GM23338 (cell line): ENCODE measurements at regions not wholly inside any gene's neighbourhood (a gene's known extent, or its start where the extent isn't known, plus 50 kb on each side); places are given as distances from the start of the nearest gene placed in this dataset.
A peak's percentile ranks its signal among the peaks of the same experiment; 100 is the strongest.

Experiments
- ATAC-seq: fragments of 200-7000 bp; cut with Tn5 transposase; 3 replicates; pipeline ENCODE4 v1.9.1; 2020
- DNase-seq: peaks from one replicate; pipeline ENCODE4 v3.0.0-alpha.2; 2015; ENCODE audit warnings: low spot score
- H2AFZ ChIP-seq: fragments of 200-600 bp; sonication (generic); 2 replicates; pipeline ENCODE4 v1.8.0; 2016; ENCODE audit warnings: antibody characterized with exemption, mild to moderate bottlenecking, moderate library complexity
- H3F3A ChIP-seq: fragments of 200-600 bp; sonication (generic); replicated peaks from 2 replicates; pipeline ENCODE4 v1.8.0; 2017; ENCODE audit warnings: antibody characterized with exemption, mixed run types, low read depth
- H3K27ac ChIP-seq: fragments of 200-600 bp; sonication (generic); 2 replicates; pipeline ENCODE4 v1.6.1; 2016; ENCODE audit warnings: low read depth
- H3K27me3 ChIP-seq: fragments of 200-600 bp; sonication (generic); 2 replicates; pipeline ENCODE4 v1.8.0; 2016; ENCODE audit warnings: mild to moderate bottlenecking, mixed run types, moderate library complexity; ENCODE audit not compliant: insufficient read depth
- H3K36me3 ChIP-seq: fragments of 200-600 bp; sonication (generic); 2 replicates; pipeline ENCODE4 v1.8.0; 2016; ENCODE audit warnings: mild to moderate bottlenecking; ENCODE audit not compliant: insufficient read depth
- H3K4me1 ChIP-seq: fragments of 200-600 bp; sonication (generic); 2 replicates; pipeline ENCODE4 v1.8.0; 2016; ENCODE audit warnings: mild to moderate bottlenecking, moderate library complexity; ENCODE audit not compliant: insufficient read depth
- H3K4me2 ChIP-seq: fragments of 200-600 bp; sonication (generic); 2 replicates; pipeline ENCODE4 v1.7.1; 2017; ENCODE audit warnings: mixed run types
- H3K4me3 ChIP-seq: fragments of 200-600 bp; sonication (generic); 2 replicates; pipeline ENCODE4 v1.6.1; 2016; ENCODE audit warnings: mixed run types
- H3K79me2 ChIP-seq: fragments of 200-600 bp; sonication (generic); replicated peaks from 2 replicates; pipeline ENCODE4 v1.8.0; 2017; ENCODE audit warnings: mild to moderate bottlenecking; ENCODE audit not compliant: insufficient read depth
- H3K9me2 ChIP-seq: fragments of 200-600 bp; sonication (generic); 2 replicates; pipeline ENCODE4 v1.8.0; 2017; ENCODE audit not compliant: insufficient read depth
- H4K20me1 ChIP-seq: fragments of 200-600 bp; sonication (generic); replicated peaks from 2 replicates; pipeline ENCODE4 v1.8.0; 2017; ENCODE audit warnings: mild to moderate bottlenecking; ENCODE audit not compliant: insufficient read depth
- H3K27ac Mint-ChIP-seq: 2 replicates; pipeline ENCODE4 v1.8.0; 2020; ENCODE audit warnings: inconsistent platforms, mild to moderate bottlenecking, moderate library complexity, mixed read lengths
- H3K27me3 Mint-ChIP-seq: 3 replicates; pipeline ENCODE4 v1.8.0; 2022; ENCODE audit warnings: low read depth, mild to moderate bottlenecking, moderate library complexity, mixed read lengths, inconsistent platforms; ENCODE audit not compliant: insufficient read depth, poor library complexity
- H3K36me3 Mint-ChIP-seq: 3 replicates; pipeline ENCODE4 v1.8.0; 2021; ENCODE audit warnings: low read depth, mild to moderate bottlenecking, inconsistent platforms, moderate library complexity, mixed read lengths
- H3K4me1 Mint-ChIP-seq: 3 replicates; pipeline ENCODE4 v1.8.0; 2020; ENCODE audit warnings: mild to moderate bottlenecking, inconsistent platforms, mixed read lengths
- H3K4me3 Mint-ChIP-seq: 3 replicates; pipeline ENCODE4 v1.8.0; 2021; ENCODE audit warnings: moderate library complexity, mild to moderate bottlenecking, inconsistent platforms, mixed read lengths
- H3K9me3 Mint-ChIP-seq: 3 replicates; pipeline ENCODE4 v1.8.0; 2020; ENCODE audit warnings: moderate library complexity, mild to moderate bottlenecking, inconsistent platforms, mixed read lengths
- CREB1 ChIP-seq: fragments of 250-450 bp; sonication (Bioruptor Pico); IDR thresholded peaks from 2 replicates; pipeline ENCODE4 v1.5.0; 2020; ENCODE audit warnings: low read depth, mild to moderate bottlenecking, moderate library complexity
- EZH2 ChIP-seq: fragments of 200-600 bp; sonication (generic); IDR thresholded peaks from one replicate; pipeline ENCODE4 v1.8.0; 2017; ENCODE audit warnings: antibody characterized with exemption, mild to moderate bottlenecking, low read depth; ENCODE audit not compliant: unreplicated experiment
- EZH2phosphoT487 ChIP-seq: fragments of 200-600 bp; sonication (generic); IDR thresholded peaks from one replicate; pipeline ENCODE4 v1.8.1; 2018; ENCODE audit warnings: antibody characterized with exemption; ENCODE audit not compliant: unreplicated experiment
- JUNB ChIP-seq: IDR thresholded peaks from one replicate; pipeline ENCODE4 v1.6.1; 2016; ENCODE audit warnings: antibody characterized with exemption; ENCODE audit not compliant: unreplicated experiment
- NANOG ChIP-seq: IDR thresholded peaks from 2 replicates; pipeline ENCODE4 v1.6.1; 2016; ENCODE audit warnings: antibody characterized with exemption, borderline replicate concordance
- POLR2AphosphoS5 ChIP-seq: IDR thresholded peaks from 2 replicates; pipeline ENCODE4 v1.6.1; 2016; ENCODE audit warnings: antibody characterized with exemption, low read depth
- STAT1 ChIP-seq: IDR thresholded peaks from one replicate; pipeline ENCODE4 v1.6.1; 2016; ENCODE audit warnings: antibody characterized with exemption; ENCODE audit not compliant: unreplicated experiment
- ZNF114 ChIP-seq: fragments of 250-450 bp; sonication (Bioruptor Pico); IDR thresholded peaks from 2 replicates; pipeline ENCODE4 v1.5.0; 2020; ENCODE audit warnings: mild to moderate bottlenecking, moderate library complexity
- ZNF331 ChIP-seq: fragments of 250-450 bp; sonication (Bioruptor Pico); IDR thresholded peaks from 2 replicates; pipeline ENCODE4 v1.5.0; 2020; ENCODE audit warnings: low read depth, mild to moderate bottlenecking, moderate library complexity
- TF ChIP-seq, protein P1 (sequence below), 2 experiments: fragments of 200-600 bp in 1 of 2; sonication (generic) in 1 of 2; conservative IDR thresholded peaks; 2 replicates each; pipeline versions ENCODE4 v1.5.1 to v1.6.1; 2016 to 2017; ENCODE audit warnings: antibody characterized with exemption in 2 of 2, low read depth in 2 of 2, mild to moderate bottlenecking in 2 of 2, moderate library complexity in 1 of 2
- TF ChIP-seq, protein P2 (sequence below): fragments of 250-450 bp; sonication (Bioruptor Pico); IDR thresholded peaks from 2 replicates; pipeline ENCODE4 v1.5.0; 2020; ENCODE audit warnings: mild to moderate bottlenecking, moderate library complexity
- TF ChIP-seq, protein P3 (sequence below): IDR thresholded peaks from 2 replicates; pipeline ENCODE4 v1.6.1; 2016; ENCODE audit warnings: antibody characterized with exemption
- TF ChIP-seq, protein P4 (sequence below): IDR thresholded peaks from one replicate; pipeline ENCODE4 v1.6.1; 2018; ENCODE audit warnings: antibody characterized with exemption; ENCODE audit not compliant: unreplicated experiment

DNA sequence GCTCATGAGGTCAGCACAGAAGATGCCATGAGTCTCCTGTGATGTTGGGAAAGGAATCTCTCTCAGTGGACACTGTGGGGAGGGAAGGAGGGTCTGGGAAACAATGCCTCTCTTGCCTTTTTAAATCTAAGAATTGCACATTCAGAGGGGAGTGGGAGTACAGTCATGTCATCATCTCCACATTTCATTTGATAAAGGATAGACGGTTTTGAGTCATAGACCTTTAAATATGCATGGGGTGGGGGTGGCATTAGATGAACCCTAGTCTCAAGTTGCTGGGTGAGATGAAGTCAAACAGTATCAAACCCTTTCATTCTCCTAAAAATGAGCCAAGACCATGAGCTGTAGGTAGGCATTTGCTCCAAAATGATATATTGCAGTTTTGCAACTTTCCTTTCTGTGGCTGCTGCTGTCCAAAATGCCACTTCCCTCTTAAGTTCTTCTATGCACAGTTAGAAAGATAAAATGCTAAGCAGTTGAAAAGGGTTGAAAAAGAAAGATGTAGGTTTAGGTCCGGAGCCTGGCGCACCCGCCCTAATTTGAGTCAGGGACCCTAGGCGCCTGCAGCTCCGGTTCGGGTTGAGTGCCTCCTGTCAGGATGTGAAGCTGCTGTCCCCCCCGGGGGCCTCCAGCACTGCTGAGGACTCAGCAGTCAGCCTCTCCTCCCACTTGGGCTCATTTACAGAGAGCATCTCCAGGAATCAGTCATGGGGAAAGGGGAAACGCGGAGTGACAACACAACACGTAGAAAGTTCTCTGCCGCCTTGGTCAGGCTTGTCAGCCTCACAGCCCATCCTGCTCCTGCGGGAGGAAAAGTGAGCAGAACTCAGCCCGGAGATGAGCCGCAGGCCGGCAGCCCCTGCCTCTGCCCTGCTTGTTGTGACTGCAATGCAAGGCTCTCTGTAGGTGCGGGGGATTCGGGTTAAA, 479.3 kb upstream of the RUNX1 start:
- Histone ChIP-seq H3K4me2 (no peak overlapping the region), H3K27me3 (no peaks in the 10 kb centered on the region), H3K4me1 (no peaks in the 10 kb centered on the region), H3K4me3 (no peak overlapping the region), H3K79me2 (no peaks in the 10 kb centered on the region), H3F3A (no peaks in the 10 kb centered on the region), H3K36me3 (no peaks in the 10 kb centered on the region), H3K9me2 (peaks cover 18% of the 10 kb centered on the region; the same call in 1 of the 2 replicates), H2AFZ (peak overlapping the region; percentile 63), H3K27ac (no peak overlapping the region), H4K20me1 (no peaks in the 10 kb centered on the region)
- no peaks in the 10 kb centered on the region for H3K9me3 Mint-ChIP-seq
- no peak overlapping the region for H3K4me3 Mint-ChIP-seq
- no peaks in the 10 kb centered on the region for H3K4me1 Mint-ChIP-seq
- no peaks in the 10 kb centered on the region for H3K27me3 Mint-ChIP-seq
- TF ChIP-seq, protein P1, sequence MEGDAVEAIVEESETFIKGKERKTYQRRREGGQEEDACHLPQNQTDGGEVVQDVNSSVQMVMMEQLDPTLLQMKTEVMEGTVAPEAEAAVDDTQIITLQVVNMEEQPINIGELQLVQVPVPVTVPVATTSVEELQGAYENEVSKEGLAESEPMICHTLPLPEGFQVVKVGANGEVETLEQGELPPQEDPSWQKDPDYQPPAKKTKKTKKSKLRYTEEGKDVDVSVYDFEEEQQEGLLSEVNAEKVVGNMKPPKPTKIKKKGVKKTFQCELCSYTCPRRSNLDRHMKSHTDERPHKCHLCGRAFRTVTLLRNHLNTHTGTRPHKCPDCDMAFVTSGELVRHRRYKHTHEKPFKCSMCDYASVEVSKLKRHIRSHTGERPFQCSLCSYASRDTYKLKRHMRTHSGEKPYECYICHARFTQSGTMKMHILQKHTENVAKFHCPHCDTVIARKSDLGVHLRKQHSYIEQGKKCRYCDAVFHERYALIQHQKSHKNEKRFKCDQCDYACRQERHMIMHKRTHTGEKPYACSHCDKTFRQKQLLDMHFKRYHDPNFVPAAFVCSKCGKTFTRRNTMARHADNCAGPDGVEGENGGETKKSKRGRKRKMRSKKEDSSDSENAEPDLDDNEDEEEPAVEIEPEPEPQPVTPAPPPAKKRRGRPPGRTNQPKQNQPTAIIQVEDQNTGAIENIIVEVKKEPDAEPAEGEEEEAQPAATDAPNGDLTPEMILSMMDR (conservative IDR thresholded peaks at IDR 0.05; ENCODE audit: low read depth in 2 of 2): no peak
- TF ChIP-seq STAT1: no peak
- no peak for TF ChIP-seq ZNF331 (CRISPR knock-in tag)
- TF ChIP-seq POLR2AphosphoS5: no peak
- TF ChIP-seq CREB1 (CRISPR knock-in tag): no peak
- no peak for TF ChIP-seq NANOG
- TF ChIP-seq JUNB: no peak
- no peak for TF ChIP-seq ZNF114 (CRISPR knock-in tag)
- TF ChIP-seq, protein P2, sequence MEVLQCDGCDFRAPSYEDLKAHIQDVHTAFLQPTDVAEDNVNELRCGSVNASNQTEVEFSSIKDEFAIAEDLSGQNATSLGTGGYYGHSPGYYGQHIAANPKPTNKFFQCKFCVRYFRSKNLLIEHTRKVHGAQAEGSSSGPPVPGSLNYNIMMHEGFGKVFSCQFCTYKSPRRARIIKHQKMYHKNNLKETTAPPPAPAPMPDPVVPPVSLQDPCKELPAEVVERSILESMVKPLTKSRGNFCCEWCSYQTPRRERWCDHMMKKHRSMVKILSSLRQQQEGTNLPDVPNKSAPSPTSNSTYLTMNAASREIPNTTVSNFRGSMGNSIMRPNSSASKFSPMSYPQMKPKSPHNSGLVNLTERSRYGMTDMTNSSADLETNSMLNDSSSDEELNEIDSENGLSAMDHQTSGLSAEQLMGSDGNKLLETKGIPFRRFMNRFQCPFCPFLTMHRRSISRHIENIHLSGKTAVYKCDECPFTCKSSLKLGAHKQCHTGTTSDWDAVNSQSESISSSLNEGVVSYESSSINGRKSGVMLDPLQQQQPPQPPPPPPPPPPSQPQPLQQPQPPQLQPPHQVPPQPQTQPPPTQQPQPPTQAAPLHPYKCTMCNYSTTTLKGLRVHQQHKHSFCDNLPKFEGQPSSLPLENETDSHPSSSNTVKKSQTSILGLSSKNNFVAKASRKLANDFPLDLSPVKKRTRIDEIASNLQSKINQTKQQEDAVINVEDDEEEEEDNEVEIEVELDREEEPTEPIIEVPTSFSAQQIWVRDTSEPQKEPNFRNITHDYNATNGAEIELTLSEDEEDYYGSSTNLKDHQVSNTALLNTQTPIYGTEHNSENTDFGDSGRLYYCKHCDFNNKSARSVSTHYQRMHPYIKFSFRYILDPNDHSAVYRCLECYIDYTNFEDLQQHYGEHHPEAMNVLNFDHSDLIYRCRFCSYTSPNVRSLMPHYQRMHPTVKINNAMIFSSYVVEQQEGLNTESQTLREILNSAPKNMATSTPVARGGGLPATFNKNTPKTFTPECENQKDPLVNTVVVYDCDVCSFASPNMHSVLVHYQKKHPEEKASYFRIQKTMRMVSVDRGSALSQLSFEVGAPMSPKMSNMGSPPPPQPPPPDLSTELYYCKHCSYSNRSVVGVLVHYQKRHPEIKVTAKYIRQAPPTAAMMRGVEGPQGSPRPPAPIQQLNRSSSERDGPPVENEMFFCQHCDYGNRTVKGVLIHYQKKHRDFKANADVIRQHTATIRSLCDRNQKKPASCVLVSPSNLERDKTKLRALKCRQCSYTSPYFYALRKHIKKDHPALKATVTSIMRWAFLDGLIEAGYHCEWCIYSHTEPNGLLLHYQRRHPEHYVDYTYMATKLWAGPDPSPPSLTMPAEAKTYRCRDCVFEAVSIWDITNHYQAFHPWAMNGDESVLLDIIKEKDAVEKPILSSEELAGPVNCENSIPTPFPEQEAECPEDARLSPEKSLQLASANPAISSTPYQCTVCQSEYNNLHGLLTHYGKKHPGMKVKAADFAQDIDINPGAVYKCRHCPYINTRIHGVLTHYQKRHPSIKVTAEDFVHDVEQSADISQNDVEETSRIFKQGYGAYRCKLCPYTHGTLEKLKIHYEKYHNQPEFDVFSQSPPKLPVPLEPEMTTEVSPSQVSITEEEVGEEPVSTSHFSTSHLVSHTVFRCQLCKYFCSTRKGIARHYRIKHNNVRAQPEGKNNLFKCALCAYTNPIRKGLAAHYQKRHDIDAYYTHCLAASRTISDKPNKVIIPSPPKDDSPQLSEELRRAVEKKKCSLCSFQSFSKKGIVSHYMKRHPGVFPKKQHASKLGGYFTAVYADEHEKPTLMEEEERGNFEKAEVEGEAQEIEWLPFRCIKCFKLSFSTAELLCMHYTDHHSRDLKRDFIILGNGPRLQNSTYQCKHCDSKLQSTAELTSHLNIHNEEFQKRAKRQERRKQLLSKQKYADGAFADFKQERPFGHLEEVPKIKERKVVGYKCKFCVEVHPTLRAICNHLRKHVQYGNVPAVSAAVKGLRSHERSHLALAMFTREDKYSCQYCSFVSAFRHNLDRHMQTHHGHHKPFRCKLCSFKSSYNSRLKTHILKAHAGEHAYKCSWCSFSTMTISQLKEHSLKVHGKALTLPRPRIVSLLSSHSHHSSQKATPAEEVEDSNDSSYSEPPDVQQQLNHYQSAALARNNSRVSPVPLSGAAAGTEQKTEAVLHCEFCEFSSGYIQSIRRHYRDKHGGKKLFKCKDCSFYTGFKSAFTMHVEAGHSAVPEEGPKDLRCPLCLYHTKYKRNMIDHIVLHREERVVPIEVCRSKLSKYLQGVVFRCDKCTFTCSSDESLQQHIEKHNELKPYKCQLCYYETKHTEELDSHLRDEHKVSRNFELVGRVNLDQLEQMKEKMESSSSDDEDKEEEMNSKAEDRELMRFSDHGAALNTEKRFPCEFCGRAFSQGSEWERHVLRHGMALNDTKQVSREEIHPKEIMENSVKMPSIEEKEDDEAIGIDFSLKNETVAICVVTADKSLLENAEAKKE: no peak
- TF ChIP-seq EZH2phosphoT487: no peak
- TF ChIP-seq, protein P3, sequence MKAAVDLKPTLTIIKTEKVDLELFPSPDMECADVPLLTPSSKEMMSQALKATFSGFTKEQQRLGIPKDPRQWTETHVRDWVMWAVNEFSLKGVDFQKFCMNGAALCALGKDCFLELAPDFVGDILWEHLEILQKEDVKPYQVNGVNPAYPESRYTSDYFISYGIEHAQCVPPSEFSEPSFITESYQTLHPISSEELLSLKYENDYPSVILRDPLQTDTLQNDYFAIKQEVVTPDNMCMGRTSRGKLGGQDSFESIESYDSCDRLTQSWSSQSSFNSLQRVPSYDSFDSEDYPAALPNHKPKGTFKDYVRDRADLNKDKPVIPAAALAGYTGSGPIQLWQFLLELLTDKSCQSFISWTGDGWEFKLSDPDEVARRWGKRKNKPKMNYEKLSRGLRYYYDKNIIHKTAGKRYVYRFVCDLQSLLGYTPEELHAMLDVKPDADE: no peak
- no peak for TF ChIP-seq EZH2
- TF ChIP-seq, protein P4, sequence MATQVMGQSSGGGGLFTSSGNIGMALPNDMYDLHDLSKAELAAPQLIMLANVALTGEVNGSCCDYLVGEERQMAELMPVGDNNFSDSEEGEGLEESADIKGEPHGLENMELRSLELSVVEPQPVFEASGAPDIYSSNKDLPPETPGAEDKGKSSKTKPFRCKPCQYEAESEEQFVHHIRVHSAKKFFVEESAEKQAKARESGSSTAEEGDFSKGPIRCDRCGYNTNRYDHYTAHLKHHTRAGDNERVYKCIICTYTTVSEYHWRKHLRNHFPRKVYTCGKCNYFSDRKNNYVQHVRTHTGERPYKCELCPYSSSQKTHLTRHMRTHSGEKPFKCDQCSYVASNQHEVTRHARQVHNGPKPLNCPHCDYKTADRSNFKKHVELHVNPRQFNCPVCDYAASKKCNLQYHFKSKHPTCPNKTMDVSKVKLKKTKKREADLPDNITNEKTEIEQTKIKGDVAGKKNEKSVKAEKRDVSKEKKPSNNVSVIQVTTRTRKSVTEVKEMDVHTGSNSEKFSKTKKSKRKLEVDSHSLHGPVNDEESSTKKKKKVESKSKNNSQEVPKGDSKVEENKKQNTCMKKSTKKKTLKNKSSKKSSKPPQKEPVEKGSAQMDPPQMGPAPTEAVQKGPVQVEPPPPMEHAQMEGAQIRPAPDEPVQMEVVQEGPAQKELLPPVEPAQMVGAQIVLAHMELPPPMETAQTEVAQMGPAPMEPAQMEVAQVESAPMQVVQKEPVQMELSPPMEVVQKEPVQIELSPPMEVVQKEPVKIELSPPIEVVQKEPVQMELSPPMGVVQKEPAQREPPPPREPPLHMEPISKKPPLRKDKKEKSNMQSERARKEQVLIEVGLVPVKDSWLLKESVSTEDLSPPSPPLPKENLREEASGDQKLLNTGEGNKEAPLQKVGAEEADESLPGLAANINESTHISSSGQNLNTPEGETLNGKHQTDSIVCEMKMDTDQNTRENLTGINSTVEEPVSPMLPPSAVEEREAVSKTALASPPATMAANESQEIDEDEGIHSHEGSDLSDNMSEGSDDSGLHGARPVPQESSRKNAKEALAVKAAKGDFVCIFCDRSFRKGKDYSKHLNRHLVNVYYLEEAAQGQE: no peak
- no peak for DNase-seq
- 0 out of 3 replicates have a peak, but pooled peaks cover 2% of the 10 kb centered on the region for H3K36me3 Mint-ChIP-seq
- no peak; the same call in 2 of the 3 replicates for ATAC-seq
- no peak overlapping the region for H3K27ac Mint-ChIP-seq
